Mesendoderm (in vitro differentiated cells): ENCODE measurements at regions not wholly inside any gene's neighbourhood (a gene's known extent, or its start where the extent isn't known, plus 50 kb on each side); places are given as distances from the start of the nearest gene placed in this dataset.
"Not testable (repeated sequence)": the region's sequence is repeated elsewhere in the genome, so short reads cannot be mapped to it uniquely, and the experiment has no call there.

Experiments used
- DNase-seq: peaks from one replicate; pipeline ENCODE4 v3.0.0; 2013
- H2AK5ac ChIP-seq: 2 replicates; pipeline ENCODE4 v1.6.1; 2013; ENCODE audit warnings: low read length, inconsistent platforms
- H2BK120ac ChIP-seq: 2 replicates; pipeline ENCODE4 v1.6.1; 2013; ENCODE audit warnings: low read depth, mild to moderate bottlenecking, low read length, moderate library complexity, mixed read lengths
- H2BK15ac ChIP-seq: replicated peaks from 2 replicates; pipeline ENCODE4 v1.6.1; 2013; ENCODE audit warnings: low read depth, mild to moderate bottlenecking, moderate library complexity
- H2BK5ac ChIP-seq: 2 replicates; pipeline ENCODE4 v1.6.1; 2013; ENCODE audit warnings: low read length, inconsistent platforms
- H3K18ac ChIP-seq: 2 replicates; pipeline ENCODE4 v1.6.1; 2013; ENCODE audit warnings: mild to moderate bottlenecking, low read length, mixed read lengths
- H3K23ac ChIP-seq: one replicate; pipeline ENCODE4 v1.6.1; 2013; ENCODE audit warnings: low read length
- H3K27ac ChIP-seq: 2 replicates; pipeline ENCODE4 v1.5.1; 2013; ENCODE audit warnings: low read depth, mild to moderate bottlenecking, inconsistent platforms, low read length, moderate library complexity
- H3K27me3 ChIP-seq: 2 replicates; pipeline ENCODE4 v1.6.1; 2013; ENCODE audit warnings: low read length, control low read depth, mild to moderate bottlenecking, inconsistent platforms; ENCODE audit not compliant: insufficient read depth, poor library complexity
- H3K36me3 ChIP-seq: 2 replicates; pipeline ENCODE4 v1.6.1; 2013; ENCODE audit warnings: low read length, inconsistent platforms; ENCODE audit not compliant: control insufficient read depth, insufficient read depth
- H3K4ac ChIP-seq: one replicate; pipeline ENCODE4 v1.6.1; 2013; ENCODE audit warnings: low read depth, mild to moderate bottlenecking, low read length, moderate library complexity
- H3K4me1 ChIP-seq: 2 replicates; pipeline ENCODE4 v1.6.1; 2013; ENCODE audit warnings: low read depth, low read length, inconsistent platforms; ENCODE audit not compliant: control insufficient read depth
- H3K4me2 ChIP-seq: 2 replicates; pipeline ENCODE4 v1.6.1; 2013; ENCODE audit warnings: low read length
- H3K4me3 ChIP-seq: 2 replicates; pipeline ENCODE4 v1.5.1; 2013; ENCODE audit warnings: mild to moderate bottlenecking, low read length
- H3K56ac ChIP-seq: one replicate; pipeline ENCODE4 v1.6.1; 2013; ENCODE audit warnings: low read length
- H3K79me1 ChIP-seq: 2 replicates; pipeline ENCODE4 v1.6.1; 2013; ENCODE audit warnings: low read length, inconsistent platforms
- H3K79me2 ChIP-seq: 2 replicates; pipeline ENCODE4 v1.6.1; 2013; ENCODE audit warnings: mild to moderate bottlenecking, low read length; ENCODE audit not compliant: control insufficient read depth, insufficient read depth
- H3K9ac ChIP-seq: 2 replicates; pipeline ENCODE4 v1.6.1; 2013; ENCODE audit warnings: low read length, inconsistent platforms
- H4K5ac ChIP-seq: one replicate; pipeline ENCODE4 v1.6.1; 2013; ENCODE audit warnings: low read length
- H4K8ac ChIP-seq: one replicate; pipeline ENCODE4 v1.6.1; 2013; ENCODE audit warnings: low read depth, mild to moderate bottlenecking, control low read depth, low read length, moderate library complexity
- WGBS: extraction: QIAGEN DNeasy Blood & Tissue Kit; methylation state at CpG from one replicate; pipeline ENCODE4 v1.1.7; 2013; ENCODE audit warnings: low lambda C conversion rate, missing lambda C conversion rate; ENCODE audit not compliant: insufficient coverage; ENCODE audit errors: extremely low coverage; 5-methylcytosine and 5-hydroxymethylcytosine counted together

DNA sequence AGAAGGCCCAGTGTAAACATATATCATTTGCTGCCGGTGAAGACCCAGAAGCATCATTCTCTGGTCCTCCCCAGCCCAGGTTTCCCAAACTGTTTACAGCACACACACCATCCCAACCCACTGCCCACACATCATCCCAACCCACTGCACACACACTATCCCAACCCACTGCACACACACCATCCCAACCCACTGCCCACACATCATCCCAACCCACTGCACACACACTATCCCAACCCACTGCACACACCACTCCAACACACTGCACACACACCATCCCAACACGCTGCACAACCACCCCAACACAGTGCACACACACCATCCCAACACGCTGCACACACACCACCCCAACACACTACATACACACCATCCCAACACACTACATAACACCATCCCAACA, 608.4 kb downstream of the ACTL7B start:
- not testable (repeated sequence) for H3K18ac ChIP-seq, H3K4ac ChIP-seq, H3K4me2 ChIP-seq, H2BK5ac ChIP-seq, H2BK15ac ChIP-seq, H3K79me1 ChIP-seq, H4K5ac ChIP-seq, H2AK5ac ChIP-seq, H4K8ac ChIP-seq, DNase-seq, H2BK120ac ChIP-seq, H3K79me2 ChIP-seq, H3K36me3 ChIP-seq, H3K27ac ChIP-seq, H3K56ac ChIP-seq, H3K4me1 ChIP-seq, H3K9ac ChIP-seq, H3K27me3 ChIP-seq, H3K4me3 ChIP-seq, H3K23ac ChIP-seq
- WGBS = 100% methylated on average over 1 of the region's 3 CpGs

DNA sequence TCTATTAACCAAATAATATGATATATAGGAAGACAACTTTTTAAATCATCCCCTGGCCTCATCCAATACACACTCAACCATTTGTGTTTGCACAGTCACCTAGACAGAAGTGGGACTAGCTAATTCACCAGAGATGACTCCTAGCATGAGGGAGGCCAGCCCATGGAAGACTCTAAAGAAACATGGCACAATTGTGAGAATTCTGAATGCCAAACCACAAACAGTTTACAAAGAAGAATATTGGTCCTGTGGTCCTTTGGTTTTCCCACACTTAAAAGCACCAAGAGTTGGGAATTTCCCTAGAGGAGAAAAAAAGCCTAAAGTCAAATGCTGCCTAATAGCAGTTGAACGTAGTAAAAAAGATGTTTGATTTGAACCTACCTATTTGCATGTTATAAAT, 609.9 kb downstream of the ACTL7B start:
- H3K27ac ChIP-seq = no peak overlapping the region
- H4K5ac ChIP-seq = no peak overlapping the region
- WGBS = no CpG with 5 or more reads among the region's 1 CpG
- no peak overlapping the region for H3K18ac ChIP-seq
- no peak overlapping the region for H2BK5ac ChIP-seq
- no peaks in the 10 kb centered on the region for H3K79me2 ChIP-seq
- no peak overlapping the region for H2BK15ac ChIP-seq
- H3K4me3 ChIP-seq = no peak overlapping the region
- H3K56ac ChIP-seq = no peak overlapping the region
- no peak overlapping the region for H2BK120ac ChIP-seq
- H3K4me1 ChIP-seq = no peaks in the 10 kb centered on the region
- H3K79me1 ChIP-seq = no peaks in the 10 kb centered on the region
- H3K9ac ChIP-seq = no peak overlapping the region
- no peaks in the 10 kb centered on the region for H3K36me3 ChIP-seq
- no peaks in the 10 kb centered on the region for H3K27me3 ChIP-seq
- no peak overlapping the region for H3K4me2 ChIP-seq
- no peak for DNase-seq
- H3K4ac ChIP-seq = no peak overlapping the region
- no peak overlapping the region for H2AK5ac ChIP-seq
- no peak overlapping the region for H3K23ac ChIP-seq
- no peak overlapping the region for H4K8ac ChIP-seq

DNA sequence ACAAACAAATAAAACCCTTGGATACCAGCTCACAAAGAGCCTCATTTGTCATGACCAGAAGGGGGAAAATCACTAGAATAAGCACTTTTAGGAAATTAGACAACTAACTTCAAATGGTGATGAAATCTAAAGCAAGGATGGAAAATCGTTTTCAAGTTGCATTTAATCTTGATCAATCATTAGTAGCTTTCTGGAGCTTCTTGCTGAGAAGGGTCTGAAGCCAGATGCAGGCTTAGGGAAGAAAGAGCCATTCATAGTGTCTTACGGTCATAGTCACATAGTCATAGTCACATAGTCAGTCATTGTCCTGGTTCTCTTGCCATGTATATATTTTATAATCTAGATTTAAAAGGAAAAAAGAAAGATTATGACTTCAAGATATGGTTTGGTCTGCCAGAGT, 610.5 kb downstream of the ACTL7B start:
- Histone ChIP-seq H4K5ac (no peak overlapping the region), H3K79me2 (no peaks in the 10 kb centered on the region), H3K18ac (no peak overlapping the region), H3K4me2 (no peak overlapping the region), H2BK120ac (no peak overlapping the region), H2BK5ac (no peak overlapping the region), H2BK15ac (no peak overlapping the region), H3K23ac (no peak overlapping the region), H3K4me3 (no peak overlapping the region), H3K4ac (no peak overlapping the region), H3K36me3 (no peaks in the 10 kb centered on the region), H3K79me1 (no peaks in the 10 kb centered on the region), H2AK5ac (no peak overlapping the region), H3K56ac (no peak overlapping the region), H3K27ac (no peak overlapping the region), H3K9ac (no peak overlapping the region), H3K4me1 (no peaks in the 10 kb centered on the region), H3K27me3 (no peaks in the 10 kb centered on the region), H4K8ac (no peak overlapping the region)
- no peak for DNase-seq
- no CpG with 5 or more reads among the region's 2 CpGs for WGBS

GRCh38 chr9:108244686-108245085, 611.1 kb downstream of the ACTL7B start:
- Histone ChIP-seq H3K79me1 (no peaks in the 10 kb centered on the region), H3K79me2 (no peaks in the 10 kb centered on the region), H3K18ac (no peak overlapping the region), H3K4me2 (no peak overlapping the region), H2BK15ac (no peak overlapping the region), H2AK5ac (no peak overlapping the region), H4K8ac (no peak overlapping the region), H3K9ac (no peak overlapping the region), H3K27ac (no peak overlapping the region), H3K36me3 (no peaks in the 10 kb centered on the region), H3K56ac (no peak overlapping the region), H3K4me1 (no peaks in the 10 kb centered on the region), H2BK5ac (no peak overlapping the region), H3K4me3 (no peak overlapping the region), H4K5ac (no peak overlapping the region), H3K27me3 (no peaks in the 10 kb centered on the region), H3K23ac (no peak overlapping the region), H3K4ac (no peak overlapping the region), H2BK120ac (no peak overlapping the region)
- no peak for DNase-seq

- H2BK5ac ChIP-seq = no peak overlapping the region
- H3K4me1 ChIP-seq = no peaks in the 10 kb centered on the region
- H3K4me3 ChIP-seq = no peak overlapping the region
Observed at GRCh38 chr9:108241384-108242073, 614.3 kb downstream of the ACTL7B start.

GRCh38 chr9:108239696-108240321, 616.0 kb downstream of the ACTL7B start:
- Histone ChIP-seq H3K9ac (no peak overlapping the region), H2BK5ac (no peak overlapping the region), H3K79me1 (no peaks in the 10 kb centered on the region), H3K4me1 (no peaks in the 10 kb centered on the region), H3K79me2 (no peaks in the 10 kb centered on the region), H3K4ac (no peak overlapping the region), H2BK120ac (no peak overlapping the region), H2AK5ac (no peak overlapping the region), H3K23ac (no peak overlapping the region), H3K36me3 (no peaks in the 10 kb centered on the region), H3K4me2 (no peak overlapping the region), H4K8ac (no peak overlapping the region), H2BK15ac (no peak overlapping the region), H3K27me3 (no peaks in the 10 kb centered on the region), H3K27ac (no peak overlapping the region), H3K18ac (no peak overlapping the region), H3K56ac (no peak overlapping the region), H4K5ac (no peak overlapping the region), H3K4me3 (no peak overlapping the region)
- DNase-seq = peak; percentile 12
- WGBS = no CpG with 5 or more reads among the region's 2 CpGs

More at GRCh38 chr9:108241384-108242073, 614.3 kb downstream of the ACTL7B start:
- Histone ChIP-seq H3K9ac (no peak overlapping the region), H3K56ac (no peak overlapping the region), H3K36me3 (no peaks in the 10 kb centered on the region), H2BK120ac (no peak overlapping the region), H3K23ac (no peak overlapping the region), H3K27me3 (no peaks in the 10 kb centered on the region), H2BK15ac (no peak overlapping the region), H4K8ac (no peak overlapping the region), H3K27ac (no peak overlapping the region), H3K4ac (no peak overlapping the region), H3K79me2 (no peaks in the 10 kb centered on the region), H3K4me2 (no peak overlapping the region), H4K5ac (no peak overlapping the region), H3K79me1 (no peaks in the 10 kb centered on the region), H2AK5ac (no peak overlapping the region), H3K18ac (no peak overlapping the region)
- DNase-seq = peak; percentile 62
- no CpG with 5 or more reads among the region's 1 CpG for WGBS
